ENCODE measurements at regions not wholly inside any gene's neighbourhood (a gene's known extent, or its start where the extent isn't known, plus 50 kb on each side); places are given as distances from the start of the nearest gene placed in this dataset.

DNA sequence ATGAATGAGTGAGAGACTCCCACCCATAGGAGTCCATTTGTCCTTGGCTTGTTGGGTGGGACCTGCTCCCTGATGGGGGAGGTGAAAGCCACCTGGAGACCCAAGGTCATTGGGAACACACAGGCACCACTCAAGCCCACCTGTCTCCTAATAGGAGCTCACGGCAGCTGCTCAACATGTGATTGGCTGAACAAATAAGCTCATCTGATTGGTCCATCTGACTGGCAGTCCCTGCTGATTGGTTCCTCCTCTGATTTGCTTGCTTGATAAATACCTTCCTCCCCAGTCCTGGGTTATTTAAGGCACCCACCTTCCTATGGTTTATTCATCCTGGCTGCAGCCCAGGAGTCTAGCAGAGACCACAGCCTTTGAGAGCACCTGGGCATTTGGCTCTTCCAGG, 502.9 kb downstream of the PTPRU start:
- TF ChIP-seq, protein P1, sequence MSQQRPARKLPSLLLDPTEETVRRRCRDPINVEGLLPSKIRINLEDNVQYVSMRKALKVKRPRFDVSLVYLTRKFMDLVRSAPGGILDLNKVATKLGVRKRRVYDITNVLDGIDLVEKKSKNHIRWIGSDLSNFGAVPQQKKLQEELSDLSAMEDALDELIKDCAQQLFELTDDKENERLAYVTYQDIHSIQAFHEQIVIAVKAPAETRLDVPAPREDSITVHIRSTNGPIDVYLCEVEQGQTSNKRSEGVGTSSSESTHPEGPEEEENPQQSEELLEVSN (IDR thresholded peaks at IDR 0.05; ENCODE audit: borderline replicate concordance, low read depth): no peak
- TF ChIP-seq, protein P2, sequence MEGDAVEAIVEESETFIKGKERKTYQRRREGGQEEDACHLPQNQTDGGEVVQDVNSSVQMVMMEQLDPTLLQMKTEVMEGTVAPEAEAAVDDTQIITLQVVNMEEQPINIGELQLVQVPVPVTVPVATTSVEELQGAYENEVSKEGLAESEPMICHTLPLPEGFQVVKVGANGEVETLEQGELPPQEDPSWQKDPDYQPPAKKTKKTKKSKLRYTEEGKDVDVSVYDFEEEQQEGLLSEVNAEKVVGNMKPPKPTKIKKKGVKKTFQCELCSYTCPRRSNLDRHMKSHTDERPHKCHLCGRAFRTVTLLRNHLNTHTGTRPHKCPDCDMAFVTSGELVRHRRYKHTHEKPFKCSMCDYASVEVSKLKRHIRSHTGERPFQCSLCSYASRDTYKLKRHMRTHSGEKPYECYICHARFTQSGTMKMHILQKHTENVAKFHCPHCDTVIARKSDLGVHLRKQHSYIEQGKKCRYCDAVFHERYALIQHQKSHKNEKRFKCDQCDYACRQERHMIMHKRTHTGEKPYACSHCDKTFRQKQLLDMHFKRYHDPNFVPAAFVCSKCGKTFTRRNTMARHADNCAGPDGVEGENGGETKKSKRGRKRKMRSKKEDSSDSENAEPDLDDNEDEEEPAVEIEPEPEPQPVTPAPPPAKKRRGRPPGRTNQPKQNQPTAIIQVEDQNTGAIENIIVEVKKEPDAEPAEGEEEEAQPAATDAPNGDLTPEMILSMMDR (IDR thresholded peaks at IDR 0.05): no peak
- no peak for TF ChIP-seq EP300 (IDR thresholded peaks at IDR 0.05)
- no peak for TF ChIP-seq JUN (IDR thresholded peaks at IDR 0.05)
- no peak for TF ChIP-seq POLR2A (IDR thresholded peaks at IDR 0.05; ENCODE audit: low read length)
- TF ChIP-seq, protein P3, sequence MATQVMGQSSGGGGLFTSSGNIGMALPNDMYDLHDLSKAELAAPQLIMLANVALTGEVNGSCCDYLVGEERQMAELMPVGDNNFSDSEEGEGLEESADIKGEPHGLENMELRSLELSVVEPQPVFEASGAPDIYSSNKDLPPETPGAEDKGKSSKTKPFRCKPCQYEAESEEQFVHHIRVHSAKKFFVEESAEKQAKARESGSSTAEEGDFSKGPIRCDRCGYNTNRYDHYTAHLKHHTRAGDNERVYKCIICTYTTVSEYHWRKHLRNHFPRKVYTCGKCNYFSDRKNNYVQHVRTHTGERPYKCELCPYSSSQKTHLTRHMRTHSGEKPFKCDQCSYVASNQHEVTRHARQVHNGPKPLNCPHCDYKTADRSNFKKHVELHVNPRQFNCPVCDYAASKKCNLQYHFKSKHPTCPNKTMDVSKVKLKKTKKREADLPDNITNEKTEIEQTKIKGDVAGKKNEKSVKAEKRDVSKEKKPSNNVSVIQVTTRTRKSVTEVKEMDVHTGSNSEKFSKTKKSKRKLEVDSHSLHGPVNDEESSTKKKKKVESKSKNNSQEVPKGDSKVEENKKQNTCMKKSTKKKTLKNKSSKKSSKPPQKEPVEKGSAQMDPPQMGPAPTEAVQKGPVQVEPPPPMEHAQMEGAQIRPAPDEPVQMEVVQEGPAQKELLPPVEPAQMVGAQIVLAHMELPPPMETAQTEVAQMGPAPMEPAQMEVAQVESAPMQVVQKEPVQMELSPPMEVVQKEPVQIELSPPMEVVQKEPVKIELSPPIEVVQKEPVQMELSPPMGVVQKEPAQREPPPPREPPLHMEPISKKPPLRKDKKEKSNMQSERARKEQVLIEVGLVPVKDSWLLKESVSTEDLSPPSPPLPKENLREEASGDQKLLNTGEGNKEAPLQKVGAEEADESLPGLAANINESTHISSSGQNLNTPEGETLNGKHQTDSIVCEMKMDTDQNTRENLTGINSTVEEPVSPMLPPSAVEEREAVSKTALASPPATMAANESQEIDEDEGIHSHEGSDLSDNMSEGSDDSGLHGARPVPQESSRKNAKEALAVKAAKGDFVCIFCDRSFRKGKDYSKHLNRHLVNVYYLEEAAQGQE (IDR thresholded peaks at IDR 0.05): no peak
- TF ChIP-seq MYC (IDR thresholded peaks at IDR 0.05; ENCODE audit: borderline replicate concordance, low read length): no peak
